HCT116 (cell line): ENCODE measurements at regions not wholly inside any gene's neighbourhood (a gene's known extent, or its start where the extent isn't known, plus 50 kb on each side); places are given as distances from the start of the nearest gene placed in this dataset.
"Not testable (repeated sequence)": the region's sequence is repeated elsewhere in the genome, so short reads cannot be mapped to it uniquely, and the experiment has no call there.

Experiments
- ATAC-seq: fragments of 200-7000 bp; cut with Tn5 transposase; 2 replicates; pipeline ENCODE4 v1.9.1; 2020; ENCODE audit warnings: mild to moderate bottlenecking, moderate library complexity
- BruUV-seq: library from RNA; stranded (reverse); fragments of 400-500 nt; replicated peaks from 2 replicates; lab custom pipeline; 2021; lab: Mats Ljungman, UMichigan
- CTCF ChIA-PET: fragments of 300-600 bp; sonication (Branson Sonifier 250); formaldehyde crosslinking; loops from one replicate; lab custom pipeline; 2021; ENCODE audit warnings: antibody characterized with exemption; lab: Charles Lee
- POLR2A ChIA-PET: fragments of 300-600, 350-600 bp; sonication (Branson Sonifier 250); formaldehyde crosslinking; loops from one replicate; lab custom pipeline; 2021; ENCODE audit warnings: antibody characterized with exemption; lab: Charles Lee
- RAD21 ChIA-PET, 2 experiments: fragments of 300-600 bp; sonication (Branson Sonifier 250); formaldehyde crosslinking; loops; one replicate each; lab custom pipeline; 2023; ENCODE audit warnings: low total read pairs in 2 of 2; ENCODE audit not compliant: uncharacterized antibody in 2 of 2, unreplicated experiment in 2 of 2, low non-redundant PET in 1 of 2; lab: Charles Lee
- DNase-seq: peaks from one replicate; pipeline ENCODE4 v3.0.0-alpha.2; 2010; ENCODE audit warnings: low read depth, low spot score
- H2AFZ ChIP-seq: fragments of 200-600 bp; shearing (Covaris generic), sonication (generic); 2 replicates; pipeline ENCODE4 v1.6.1; 2017; ENCODE audit warnings: low read depth, mixed run types, mixed read lengths, antibody characterized with exemption, low read length; ENCODE audit not compliant: poor library complexity, severe bottlenecking
- H3K27ac ChIP-seq: 2 replicates; pipeline ENCODE4 v1.5.1; 2012; ENCODE audit warnings: low read depth, low read length
- H3K27me3 ChIP-seq: fragments of 200-600 bp; sonication (generic); 2 replicates; pipeline ENCODE4 v1.6.1; 2016; ENCODE audit warnings: mixed run types, low read length, mixed read lengths; ENCODE audit not compliant: insufficient read depth
- H3K36me3 ChIP-seq, 2 experiments: fragments of 200-500 bp in 1 of 2; fragments of 200-600 bp in 1 of 2; sonication (Bioruptor generic) in 1 of 2; sonication (generic) in 1 of 2; 2 replicates each; pipeline versions ENCODE4 v1.5.1 to v1.6.1; 2014 to 2016; ENCODE audit warnings: low read length in 2 of 2, inconsistent platforms in 1 of 2, mixed read lengths in 1 of 2, mixed run types in 1 of 2; ENCODE audit not compliant: insufficient read depth in 2 of 2, control insufficient read depth in 1 of 2
- H3K4me1 ChIP-seq, 2 experiments: fragments of 200-600 bp in 1 of 2; sonication (generic) in 1 of 2; 2 replicates each; pipeline versions ENCODE4 v1.5.1 to v1.6.1; 2012 to 2017; ENCODE audit warnings: low read length in 2 of 2, inconsistent platforms in 1 of 2, mild to moderate bottlenecking in 1 of 2, mixed read lengths in 1 of 2, mixed run types in 1 of 2, moderate library complexity in 1 of 2; ENCODE audit not compliant: insufficient read depth in 2 of 2, control insufficient read depth in 1 of 2
- H3K4me2 ChIP-seq: fragments of 200-600 bp; sonication (generic); 2 replicates; pipeline ENCODE4 v1.6.1; 2017; ENCODE audit warnings: mixed run types, low read length, mixed read lengths
- H3K4me3 ChIP-seq, 2 experiments: fragments of 200-600 bp in 1 of 2; sonication (generic) in 1 of 2; replicated peaks in 1 of 2; 2 replicates each; pipeline ENCODE4 v1.5.1; 2011 to 2016; ENCODE audit warnings: low read length in 2 of 2, control low read depth in 1 of 2, low read depth in 1 of 2, mild to moderate bottlenecking in 1 of 2, mixed read lengths in 1 of 2, mixed run types in 1 of 2
- H3K79me2 ChIP-seq: fragments of 200-600 bp; sonication (generic); 2 replicates; pipeline ENCODE4 v1.6.1; 2017; ENCODE audit warnings: mild to moderate bottlenecking, mixed run types, low read length, moderate library complexity, mixed read lengths; ENCODE audit not compliant: insufficient read depth
- H3K9ac ChIP-seq: fragments of 200-600 bp; sonication (generic); 2 replicates; pipeline ENCODE4 v1.6.1; 2016; ENCODE audit warnings: low read length, mixed read lengths
- H3K9me2 ChIP-seq: fragments of 200-600 bp; sonication (generic), shearing (Covaris generic); 2 replicates; pipeline ENCODE4 v1.6.1; 2017; ENCODE audit warnings: mixed run types, mild to moderate bottlenecking, moderate library complexity; ENCODE audit not compliant: insufficient read depth
- H3K9me3 ChIP-seq, 2 experiments: fragments of 200-500 bp in 1 of 2; fragments of 200-600 bp in 1 of 2; sonication (Bioruptor generic) in 1 of 2; sonication (generic) in 1 of 2; 2 replicates each; pipeline ENCODE4 v1.6.1; 2014 to 2017; ENCODE audit warnings: low read length in 2 of 2, mixed read lengths in 2 of 2, inconsistent platforms in 1 of 2, low read depth in 1 of 2, mild to moderate bottlenecking in 1 of 2, mixed run types in 1 of 2, moderate library complexity in 1 of 2; ENCODE audit not compliant: control insufficient read depth in 1 of 2, insufficient read depth in 1 of 2
- H4K20me1 ChIP-seq: fragments of 200-600 bp; sonication (generic), shearing (Covaris generic); 2 replicates; pipeline ENCODE4 v1.6.1; 2017; ENCODE audit warnings: mixed run types, mild to moderate bottlenecking, moderate library complexity; ENCODE audit not compliant: insufficient read depth
- CBX3 ChIP-seq: IDR thresholded peaks from 2 replicates; pipeline ENCODE4 v1.6.1; 2012; ENCODE audit warnings: low read depth
- EGR1 ChIP-seq: IDR thresholded peaks from 2 replicates; pipeline ENCODE4 v1.6.1; 2012; ENCODE audit warnings: low read depth
- ELF1 ChIP-seq: IDR thresholded peaks from 2 replicates; pipeline ENCODE4 v1.6.1; 2012; ENCODE audit warnings: low read depth, borderline replicate concordance
- EZH2phosphoT487 ChIP-seq: fragments of 200-600 bp; IDR thresholded peaks from 2 replicates; pipeline ENCODE4 v1.6.1; 2018; ENCODE audit warnings: antibody characterized with exemption, borderline replicate concordance
- FOSL1 ChIP-seq: IDR thresholded peaks from 2 replicates; pipeline ENCODE4 v1.6.1; 2012; ENCODE audit warnings: low read depth
- JUND ChIP-seq: IDR thresholded peaks from 2 replicates; pipeline ENCODE4 v1.6.1; 2012
- POLR2A ChIP-seq: IDR thresholded peaks from 2 replicates; pipeline ENCODE4 v1.7.0; 2011; ENCODE audit warnings: borderline replicate concordance; ENCODE audit not compliant: insufficient read depth, insufficient read length; ENCODE audit errors: extremely low read depth
- POLR2AphosphoS5 ChIP-seq: IDR thresholded peaks from 2 replicates; pipeline ENCODE4 v1.6.1; 2011; ENCODE audit warnings: mild to moderate bottlenecking, low read depth, low read length, moderate library complexity
- RAD21 ChIP-seq: IDR thresholded peaks from 2 replicates; pipeline ENCODE4 v1.6.1; 2012; ENCODE audit warnings: low read depth, mild to moderate bottlenecking
- SIN3A ChIP-seq: IDR thresholded peaks from 2 replicates; pipeline ENCODE4 v1.6.1; 2012; ENCODE audit warnings: low read depth
- SP1 ChIP-seq: IDR thresholded peaks from 2 replicates; pipeline ENCODE4 v1.6.1; 2012; ENCODE audit warnings: low read depth
- SRF ChIP-seq: IDR thresholded peaks from 2 replicates; pipeline ENCODE4 v1.6.1; 2012; ENCODE audit warnings: low read depth
- TCF7L2 ChIP-seq: IDR thresholded peaks from 2 replicates; pipeline ENCODE4 v1.7.0; 2011; ENCODE audit warnings: borderline replicate concordance, inconsistent platforms; ENCODE audit not compliant: insufficient read depth, insufficient read length; ENCODE audit errors: extremely low read depth
- YY1 ChIP-seq: IDR thresholded peaks from 2 replicates; pipeline ENCODE4 v1.6.1; 2011; ENCODE audit warnings: low read length, low read depth, moderate library complexity, mild to moderate bottlenecking; ENCODE audit not compliant: insufficient replicate concordance; ENCODE audit errors: extremely low read depth
- ZFX ChIP-seq: fragments of 450-650 bp; IDR thresholded peaks from 2 replicates; pipeline ENCODE4 v1.6.1; 2017
- ZNF274 ChIP-seq: fragments of 200-500 bp; sonication (Bioruptor generic); IDR thresholded peaks from 2 replicates; pipeline ENCODE4 v1.6.1; 2014; ENCODE audit warnings: mild to moderate bottlenecking, low read depth, low read length, inconsistent platforms
- intact Hi-C: fragments of 100-400 bp; cut with micrococcal nuclease; formaldehyde crosslinking; loops from 2 replicates; pipeline ENCODE4 v1.10.0; 2022
- TF ChIP-seq, protein P1 (sequence below): IDR thresholded peaks from 2 replicates; pipeline ENCODE4 v1.6.1; 2012
- TF ChIP-seq, protein P2 (sequence below): IDR thresholded peaks from 2 replicates; pipeline ENCODE4 v1.6.1; 2012; ENCODE audit warnings: low read depth
- TF ChIP-seq, protein P3 (sequence below): IDR thresholded peaks from 2 replicates; pipeline ENCODE4 v1.6.1; 2012

DNA sequence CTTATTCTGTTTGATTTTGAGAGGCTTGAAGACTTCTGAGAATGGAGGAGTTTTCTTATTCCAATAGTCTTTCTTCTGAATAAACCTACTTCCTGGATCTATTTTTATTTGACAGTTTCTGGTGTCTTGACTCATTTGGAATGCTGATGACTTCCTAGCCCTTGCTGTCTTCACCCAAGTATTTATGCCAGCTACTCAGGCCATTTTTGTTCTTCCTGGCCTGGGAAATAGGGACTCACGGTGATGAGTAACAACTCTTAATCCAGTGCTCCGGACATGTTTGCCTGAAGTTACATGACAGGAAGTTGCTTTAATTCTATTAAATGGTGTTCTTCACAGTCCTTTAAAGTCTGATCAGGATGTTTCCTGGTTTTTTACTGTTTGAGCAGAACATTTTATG is 272.1 kb upstream of the EYS start:
- POLR2A ChIA-PET = no interaction called here

DNA sequence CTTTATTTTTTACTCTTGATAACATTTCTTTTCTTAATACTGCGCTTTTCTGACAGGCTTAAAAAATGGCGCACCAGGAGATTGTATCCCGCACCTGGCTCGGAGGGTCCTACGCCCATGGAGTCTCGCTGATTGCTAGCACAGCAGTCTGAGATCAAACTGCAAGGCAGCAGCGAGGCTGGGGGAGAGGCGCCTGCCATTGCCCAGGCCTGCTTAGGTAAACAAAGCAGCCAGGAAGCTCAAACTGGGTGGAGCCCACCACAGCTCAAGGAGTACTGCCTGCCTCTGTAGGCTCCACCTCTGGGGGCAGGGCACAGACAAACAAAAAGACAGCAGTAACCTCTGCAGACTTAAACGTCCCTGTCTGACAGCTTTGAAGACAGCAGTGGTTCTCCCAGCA is 264.2 kb upstream of the EYS start:
- H3K36me3 ChIP-seq, ATAC-seq, RAD21 ChIA-PET, DNase-seq, H3K4me2 ChIP-seq, H3K4me1 ChIP-seq, POLR2A ChIA-PET, H3K79me2 ChIP-seq, intact Hi-C loops, H3K9me2 ChIP-seq, CTCF ChIA-PET, H2AFZ ChIP-seq, H3K27ac ChIP-seq, H3K4me3 ChIP-seq, H4K20me1 ChIP-seq, H3K9ac ChIP-seq, H3K27me3 ChIP-seq, BruUV-seq: not testable (repeated sequence)
- peaks cover 0 to 12% of the 10 kb centered on the region in 2 experiments; a peak in 1 of 4 replicates for H3K9me3 ChIP-seq

More for the DNA sequence above, 272.1 kb upstream of the EYS start:
- Histone ChIP-seq H3K36me3 (no peaks in the 10 kb centered on the region), H3K27me3 (no peaks in the 10 kb centered on the region), H3K79me2 (no peaks in the 10 kb centered on the region), H3K4me1 (no peaks in the 10 kb centered on the region), H3K4me3 (no peak overlapping the region), H3K27ac (no peak overlapping the region), H3K4me2 (no peak overlapping the region), H3K9me3 (peaks cover 9 to 12% of the 10 kb centered on the region in 2 experiments; a peak in 2 of 4 replicates), H3K9me2 (no peaks in the 10 kb centered on the region), H4K20me1 (no peaks in the 10 kb centered on the region), H2AFZ (no peak overlapping the region), H3K9ac (no peak overlapping the region)
- intact Hi-C loops = no loop called here
- no peak for TF ChIP-seq EZH2phosphoT487
- no peak for TF ChIP-seq CBX3
- no peak for TF ChIP-seq SRF
- no peak for TF ChIP-seq POLR2A
- TF ChIP-seq POLR2AphosphoS5 = no peak
- no peak for TF ChIP-seq JUND
- no peak for TF ChIP-seq EGR1
- TF ChIP-seq, protein P1, sequence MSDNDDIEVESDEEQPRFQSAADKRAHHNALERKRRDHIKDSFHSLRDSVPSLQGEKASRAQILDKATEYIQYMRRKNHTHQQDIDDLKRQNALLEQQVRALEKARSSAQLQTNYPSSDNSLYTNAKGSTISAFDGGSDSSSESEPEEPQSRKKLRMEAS = no peak
- TF ChIP-seq ZNF274 = no peak
- TF ChIP-seq, protein P2, sequence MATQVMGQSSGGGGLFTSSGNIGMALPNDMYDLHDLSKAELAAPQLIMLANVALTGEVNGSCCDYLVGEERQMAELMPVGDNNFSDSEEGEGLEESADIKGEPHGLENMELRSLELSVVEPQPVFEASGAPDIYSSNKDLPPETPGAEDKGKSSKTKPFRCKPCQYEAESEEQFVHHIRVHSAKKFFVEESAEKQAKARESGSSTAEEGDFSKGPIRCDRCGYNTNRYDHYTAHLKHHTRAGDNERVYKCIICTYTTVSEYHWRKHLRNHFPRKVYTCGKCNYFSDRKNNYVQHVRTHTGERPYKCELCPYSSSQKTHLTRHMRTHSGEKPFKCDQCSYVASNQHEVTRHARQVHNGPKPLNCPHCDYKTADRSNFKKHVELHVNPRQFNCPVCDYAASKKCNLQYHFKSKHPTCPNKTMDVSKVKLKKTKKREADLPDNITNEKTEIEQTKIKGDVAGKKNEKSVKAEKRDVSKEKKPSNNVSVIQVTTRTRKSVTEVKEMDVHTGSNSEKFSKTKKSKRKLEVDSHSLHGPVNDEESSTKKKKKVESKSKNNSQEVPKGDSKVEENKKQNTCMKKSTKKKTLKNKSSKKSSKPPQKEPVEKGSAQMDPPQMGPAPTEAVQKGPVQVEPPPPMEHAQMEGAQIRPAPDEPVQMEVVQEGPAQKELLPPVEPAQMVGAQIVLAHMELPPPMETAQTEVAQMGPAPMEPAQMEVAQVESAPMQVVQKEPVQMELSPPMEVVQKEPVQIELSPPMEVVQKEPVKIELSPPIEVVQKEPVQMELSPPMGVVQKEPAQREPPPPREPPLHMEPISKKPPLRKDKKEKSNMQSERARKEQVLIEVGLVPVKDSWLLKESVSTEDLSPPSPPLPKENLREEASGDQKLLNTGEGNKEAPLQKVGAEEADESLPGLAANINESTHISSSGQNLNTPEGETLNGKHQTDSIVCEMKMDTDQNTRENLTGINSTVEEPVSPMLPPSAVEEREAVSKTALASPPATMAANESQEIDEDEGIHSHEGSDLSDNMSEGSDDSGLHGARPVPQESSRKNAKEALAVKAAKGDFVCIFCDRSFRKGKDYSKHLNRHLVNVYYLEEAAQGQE = no peak
- no peak for TF ChIP-seq ELF1
- TF ChIP-seq ZFX = no peak
- TF ChIP-seq YY1 = no peak
- TF ChIP-seq, protein P3, sequence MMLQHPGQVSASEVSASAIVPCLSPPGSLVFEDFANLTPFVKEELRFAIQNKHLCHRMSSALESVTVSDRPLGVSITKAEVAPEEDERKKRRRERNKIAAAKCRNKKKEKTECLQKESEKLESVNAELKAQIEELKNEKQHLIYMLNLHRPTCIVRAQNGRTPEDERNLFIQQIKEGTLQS = no peak
- TF ChIP-seq RAD21 = no peak
- TF ChIP-seq FOSL1 = no peak
- TF ChIP-seq SIN3A = no peak
- TF ChIP-seq SP1 = no peak
- no peak for TF ChIP-seq TCF7L2
- RAD21 ChIA-PET = no interaction called here
- BruUV-seq = no TSS peak
- CTCF ChIA-PET = no interaction called here
- ATAC-seq (no peak), DNase-seq (no peak)
